Colonic mucosa (tissue), 4 donors: ENCODE measurements at regions not wholly inside any gene's neighbourhood (a gene's known extent, or its start where the extent isn't known, plus 50 kb on each side); places are given as distances from the start of the nearest gene placed in this dataset.

ENCODE experiments used
- DNase-seq: peaks from one replicate; pipeline ENCODE4 v3.0.0-alpha.2; 2020
- H3K27ac ChIP-seq: fragments of 200-600 bp; one replicate; pipeline ENCODE4 v1.8.0; 2021
- H3K27me3 ChIP-seq: fragments of 200-600 bp; one replicate; pipeline ENCODE4 v1.8.0; 2021
- H3K36me3 ChIP-seq: fragments of 200-600 bp; one replicate; pipeline ENCODE4 v1.8.0; 2021
- H3K4me1 ChIP-seq: fragments of 200-600 bp; one replicate; pipeline ENCODE4 v1.8.0; 2021; ENCODE audit warnings: mild to moderate bottlenecking
- H3K4me3 ChIP-seq: fragments of 200-600 bp; one replicate; pipeline ENCODE4 v1.8.0; 2021
- H3K9ac ChIP-seq, 2 donors: one replicate each; pipeline ENCODE4 v1.7.0; 2013; ENCODE audit warnings: control low read depth in 2 of 2, low read depth in 2 of 2, low read length in 2 of 2
- H3K9me3 ChIP-seq: fragments of 200-600 bp; one replicate; pipeline ENCODE4 v1.8.0; 2021
- CTCF ChIP-seq: fragments of 200-600 bp; IDR thresholded peaks from one replicate; pipeline ENCODE4 v1.8.0; 2022; ENCODE audit warnings: antibody characterized with exemption, mild to moderate bottlenecking
- intact Hi-C: fragments of 100-400 bp; cut with DNase I; formaldehyde crosslinking; loops from one replicate; pipeline ENCODE4 v1.14.1; 2022
- donor health status: healthy.
- donor health status: DM: no; HTN: no; CAD: no.
- donor health status: DM: no; HTN: no; CAD: no.

DNA sequence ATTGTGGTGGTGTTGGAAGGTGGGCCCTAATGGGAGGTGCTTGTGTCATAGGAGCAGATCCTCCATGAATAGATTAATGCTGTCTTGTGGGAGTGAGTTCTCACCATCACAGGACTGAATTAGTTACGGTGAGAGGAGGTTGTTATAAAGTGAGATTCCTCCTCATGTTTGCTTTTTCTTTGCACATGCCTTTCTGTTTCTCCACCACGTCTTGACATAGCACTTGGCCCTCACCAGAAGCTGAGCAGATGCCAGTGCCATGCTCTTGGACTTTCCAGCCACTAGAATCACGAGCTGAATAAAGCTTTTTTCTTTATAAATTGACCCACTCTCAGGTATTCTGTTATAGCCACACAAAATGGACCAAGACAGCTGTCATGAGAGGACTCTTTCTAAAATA lies 194.8 kb downstream of the PTPRU start:
- no peak overlapping the region for H3K27ac ChIP-seq
- intact Hi-C loops, result no loop called here
- no peak for TF ChIP-seq CTCF
- DNase-seq, result no peak
- H3K36me3 ChIP-seq, result no peaks in the 10 kb centered on the region
- H3K9ac ChIP-seq, result no peak overlapping the region
- no peaks in the 10 kb centered on the region for H3K27me3 ChIP-seq
- no peak overlapping the region for H3K4me3 ChIP-seq
- no peaks in the 10 kb centered on the region for H3K4me1 ChIP-seq
- no peaks in the 10 kb centered on the region for H3K9me3 ChIP-seq

DNA sequence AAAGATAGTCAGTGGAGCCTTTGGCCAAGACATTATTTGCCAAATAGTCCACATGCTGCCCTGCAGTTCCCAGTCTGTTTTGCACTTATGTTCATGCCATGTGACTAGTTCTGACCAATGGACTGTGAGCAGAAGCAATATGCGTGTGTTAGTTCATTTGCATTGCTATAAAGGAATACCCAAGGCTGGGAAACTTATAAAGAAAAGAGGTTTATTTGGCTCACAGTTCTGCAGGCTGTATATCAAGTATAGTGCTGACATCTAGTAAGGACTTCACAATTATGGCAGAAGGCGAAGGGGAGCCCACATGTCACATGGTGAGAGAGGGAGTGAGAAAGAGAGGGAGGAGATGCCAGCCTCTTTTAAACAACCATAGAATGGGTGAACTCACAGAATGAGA lies 193.3 kb downstream of the PTPRU start:
- no peak overlapping the region for H3K9ac ChIP-seq
- H3K27ac ChIP-seq, result no peak overlapping the region
- H3K4me1 ChIP-seq, result no peaks in the 10 kb centered on the region
- H3K4me3 ChIP-seq, result no peak overlapping the region
- no peak for DNase-seq
- no peaks in the 10 kb centered on the region for H3K27me3 ChIP-seq
- no peak for TF ChIP-seq CTCF
- H3K9me3 ChIP-seq, result no peaks in the 10 kb centered on the region
- H3K36me3 ChIP-seq, result no peaks in the 10 kb centered on the region
- intact Hi-C loops, result no loop called here

GRCh38 chr1:29428997-29429396 lies 192.7 kb downstream of the PTPRU start:
- no peak for TF ChIP-seq CTCF
- H3K4me1 ChIP-seq, result no peaks in the 10 kb centered on the region
- intact Hi-C loops, result no loop called here
- H3K36me3 ChIP-seq, result no peaks in the 10 kb centered on the region
- H3K9ac ChIP-seq, result no peak overlapping the region
- H3K9me3 ChIP-seq, result no peaks in the 10 kb centered on the region
- no peak overlapping the region for H3K4me3 ChIP-seq
- DNase-seq, result no peak
- H3K27ac ChIP-seq, result no peak overlapping the region
- no peaks in the 10 kb centered on the region for H3K27me3 ChIP-seq

DNA sequence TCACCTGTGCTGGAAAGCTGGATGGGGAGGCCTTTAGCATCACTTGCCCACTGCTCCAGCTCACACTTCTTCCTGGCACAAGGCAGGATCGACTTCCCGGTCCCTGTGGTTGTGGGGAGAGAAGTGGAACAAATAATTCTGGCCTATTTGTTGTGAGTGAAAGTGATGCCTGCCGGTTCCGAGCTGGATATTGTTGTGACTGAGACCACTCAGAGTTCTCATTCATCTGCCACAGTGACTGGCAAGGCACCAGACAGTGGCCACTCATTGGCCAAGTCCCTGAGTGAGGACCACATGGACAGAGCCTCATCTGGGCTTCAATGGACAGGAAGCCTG lies 191.9 kb downstream of the PTPRU start:
- Histone ChIP-seq H3K27me3 (no peaks in the 10 kb centered on the region), H3K4me3 (no peak overlapping the region)
- no peak for DNase-seq

DNA sequence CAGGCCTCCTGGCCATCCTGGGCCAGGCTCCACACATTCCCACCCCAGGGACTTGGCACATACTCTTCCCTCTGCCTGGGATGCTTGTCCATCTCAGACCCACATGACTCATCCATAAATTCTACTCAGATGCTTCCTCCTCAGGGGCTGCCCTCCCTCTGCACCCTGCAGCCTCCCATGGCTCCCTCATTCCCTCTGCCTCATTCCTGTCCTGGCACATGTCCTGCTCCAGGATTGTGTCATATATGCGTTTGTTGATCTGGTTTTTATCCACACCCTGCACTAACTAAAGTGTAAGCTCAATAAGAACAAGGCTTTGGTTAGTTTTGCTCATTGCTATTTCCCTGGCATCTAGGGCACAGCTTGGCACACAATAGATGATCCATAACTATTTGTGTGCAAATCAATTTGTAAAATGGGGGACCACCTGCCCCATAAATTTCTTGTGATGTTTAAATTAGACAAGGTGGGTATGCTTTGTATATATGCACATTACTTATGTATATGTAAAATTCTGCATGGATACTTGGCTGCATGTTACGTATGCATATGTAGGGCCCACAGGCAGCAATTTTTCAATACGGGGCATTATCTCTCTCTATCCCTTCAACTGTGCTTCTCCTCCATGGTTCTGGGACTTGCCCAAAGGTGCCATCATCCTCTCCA lies 191.4 kb downstream of the PTPRU start:
- intact Hi-C loops, result no loop called here
- DNase-seq, result no peak

More for the DNA sequence above, 191.9 kb downstream of the PTPRU start:
- TF ChIP-seq CTCF, result no peak
- Histone ChIP-seq H3K9me3 (no peaks in the 10 kb centered on the region), H3K4me1 (no peaks in the 10 kb centered on the region), H3K36me3 (no peaks in the 10 kb centered on the region), H3K9ac (no peak overlapping the region), H3K27ac (no peak overlapping the region)
- intact Hi-C loops, result no loop called here

More for the DNA sequence above, 191.4 kb downstream of the PTPRU start:
- no peak for TF ChIP-seq CTCF
- Histone ChIP-seq H3K4me3 (no peak overlapping the region), H3K27me3 (no peaks in the 10 kb centered on the region), H3K9me3 (no peaks in the 10 kb centered on the region), H3K36me3 (no peaks in the 10 kb centered on the region), H3K4me1 (no peaks in the 10 kb centered on the region), H3K27ac (no peak overlapping the region), H3K9ac (no peak overlapping the region)
